Activated T-helper 1 cell treated with anti-CD3 and anti-CD28 coated beads, Interleukin-12 subunit alpha, Interleukin-12 subunit beta, Interleukin-2, Interleukin-4 antibody, amounts not matched to agents 30 ng/mL and 10 ng/mL and 1 ng/mL, durations not matched to agents 14 hours and 24 hours and 36 hours (primary cell): ENCODE measurements at regions not wholly inside any gene's neighbourhood (a gene's known extent, or its start where the extent isn't known, plus 50 kb on each side); places are given as distances from the start of the nearest gene placed in this dataset.

ENCODE experiments used
- DNase-seq: peaks from one replicate; pipeline ENCODE4 v3.0.0; 2021; ENCODE audit warnings: low spot score
- H3K27ac Mint-ChIP-seq: one replicate; pipeline ENCODE4 v1.8.0; 2021; ENCODE audit warnings: mild to moderate bottlenecking, mixed read lengths
- H3K27me3 Mint-ChIP-seq: one replicate; pipeline ENCODE4 v1.8.0; 2022; ENCODE audit warnings: mild to moderate bottlenecking, moderate library complexity, mixed read lengths; ENCODE audit not compliant: insufficient read depth
- H3K36me3 Mint-ChIP-seq: one replicate; pipeline ENCODE4 v1.8.0; 2021; ENCODE audit warnings: low read depth, mixed read lengths
- H3K4me1 Mint-ChIP-seq: one replicate; pipeline ENCODE4 v1.8.0; 2021; ENCODE audit warnings: low read depth, mixed read lengths
- H3K4me3 Mint-ChIP-seq: one replicate; pipeline ENCODE4 v1.8.0; 2021; ENCODE audit warnings: mild to moderate bottlenecking, moderate library complexity, mixed read lengths
- H3K9me3 Mint-ChIP-seq: one replicate; pipeline ENCODE4 v1.8.0; 2021; ENCODE audit warnings: mixed read lengths
- intact Hi-C: fragments of 100-400 bp; cut with micrococcal nuclease; formaldehyde crosslinking; loops from one replicate; pipeline ENCODE4 v1.15.1; 2024

DNA sequence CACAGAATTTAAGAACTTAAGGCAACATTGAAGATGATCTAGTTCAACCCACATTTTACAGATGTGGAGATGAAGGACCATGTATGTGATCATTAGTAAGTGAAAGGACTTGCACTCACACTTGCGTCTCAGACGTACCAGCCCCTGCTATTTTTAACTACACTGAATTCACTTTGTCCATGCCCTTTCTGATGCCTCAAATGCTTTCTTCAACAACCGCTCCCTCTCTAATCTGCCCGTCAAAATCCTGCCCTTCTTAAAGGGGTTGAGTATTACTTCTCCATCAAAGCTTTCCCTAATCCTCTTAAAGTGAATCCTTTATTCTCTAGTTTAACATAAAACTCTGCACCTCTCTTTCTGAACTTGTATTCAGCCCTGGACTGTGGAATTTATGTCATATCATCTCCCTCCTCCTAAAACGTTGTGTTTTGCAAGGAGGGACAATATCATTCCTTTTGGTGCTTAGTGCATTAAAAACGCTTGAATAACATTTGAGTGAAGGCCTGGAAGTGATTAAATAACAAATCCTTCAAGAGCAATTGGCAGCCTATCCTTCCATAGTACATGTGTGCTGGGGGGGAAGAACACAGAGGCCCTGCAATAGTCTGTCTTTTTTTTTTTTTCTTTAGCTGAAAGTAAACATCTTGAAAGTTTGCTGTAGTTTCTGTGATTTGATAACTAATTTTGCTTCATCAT lies 493.3 kb downstream of the LMO7 start:
- H3K36me3 Mint-ChIP-seq = no peaks in the 10 kb centered on the region
- peaks cover 5% of the 10 kb centered on the region for H3K9me3 Mint-ChIP-seq
- H3K4me3 Mint-ChIP-seq = no peak overlapping the region
- H3K27ac Mint-ChIP-seq = no peak overlapping the region
- DNase-seq = no peak
- H3K27me3 Mint-ChIP-seq = no peaks in the 10 kb centered on the region
- intact Hi-C loops = no loop called here
- H3K4me1 Mint-ChIP-seq = no peaks in the 10 kb centered on the region

DNA sequence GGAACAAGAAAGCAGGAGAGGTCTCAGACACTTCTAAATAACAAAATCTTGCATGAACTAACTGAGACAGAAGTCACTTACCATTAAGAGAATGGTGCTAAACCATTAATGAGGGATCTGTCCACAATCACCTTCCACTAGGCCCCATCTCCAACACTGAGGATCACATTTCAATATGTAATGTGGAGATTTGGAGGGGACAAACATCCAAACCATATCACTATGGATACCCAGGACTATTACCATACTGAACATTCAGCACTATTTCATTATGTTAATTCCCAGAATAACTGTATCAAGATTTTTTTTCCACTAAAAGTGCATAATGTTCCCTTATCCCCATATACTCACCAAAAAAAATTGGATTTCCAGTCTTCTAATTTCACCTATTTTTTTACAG lies 491.8 kb downstream of the LMO7 start:
- H3K9me3 Mint-ChIP-seq = peaks cover 18% of the 10 kb centered on the region
- intact Hi-C loops = no loop called here
- no peaks in the 10 kb centered on the region for H3K36me3 Mint-ChIP-seq
- H3K27me3 Mint-ChIP-seq = no peaks in the 10 kb centered on the region
- no peak overlapping the region for H3K4me3 Mint-ChIP-seq
- no peak for DNase-seq
- H3K4me1 Mint-ChIP-seq = no peaks in the 10 kb centered on the region
- H3K27ac Mint-ChIP-seq = no peak overlapping the region

DNA sequence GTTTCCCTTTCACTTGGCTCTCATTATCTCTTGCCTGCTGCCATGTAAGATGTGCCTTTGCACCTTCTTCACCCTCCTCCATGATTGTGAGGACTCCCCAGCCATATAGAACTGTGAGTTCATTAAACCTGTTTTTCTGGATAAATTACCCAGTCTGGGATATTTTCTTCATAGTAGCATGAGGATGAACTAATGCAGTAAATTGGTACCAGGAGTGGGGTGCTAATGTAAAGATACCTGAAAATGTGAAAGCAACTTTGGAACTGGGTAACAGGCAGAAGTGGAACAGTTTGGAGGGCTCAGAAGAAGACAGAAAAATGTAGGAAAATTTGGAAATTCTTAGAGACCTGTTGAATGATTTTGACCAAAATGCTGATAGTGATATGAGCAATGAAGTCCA lies 487.4 kb downstream of the LMO7 start:
- Mint-ChIP-seq H3K9me3 (peaks cover 32% of the 10 kb centered on the region), H3K27ac (no peak overlapping the region), H3K36me3 (no peaks in the 10 kb centered on the region), H3K4me3 (no peak overlapping the region), H3K27me3 (no peaks in the 10 kb centered on the region), H3K4me1 (no peaks in the 10 kb centered on the region)
- no peak for DNase-seq
- intact Hi-C loops = no loop called here

DNA sequence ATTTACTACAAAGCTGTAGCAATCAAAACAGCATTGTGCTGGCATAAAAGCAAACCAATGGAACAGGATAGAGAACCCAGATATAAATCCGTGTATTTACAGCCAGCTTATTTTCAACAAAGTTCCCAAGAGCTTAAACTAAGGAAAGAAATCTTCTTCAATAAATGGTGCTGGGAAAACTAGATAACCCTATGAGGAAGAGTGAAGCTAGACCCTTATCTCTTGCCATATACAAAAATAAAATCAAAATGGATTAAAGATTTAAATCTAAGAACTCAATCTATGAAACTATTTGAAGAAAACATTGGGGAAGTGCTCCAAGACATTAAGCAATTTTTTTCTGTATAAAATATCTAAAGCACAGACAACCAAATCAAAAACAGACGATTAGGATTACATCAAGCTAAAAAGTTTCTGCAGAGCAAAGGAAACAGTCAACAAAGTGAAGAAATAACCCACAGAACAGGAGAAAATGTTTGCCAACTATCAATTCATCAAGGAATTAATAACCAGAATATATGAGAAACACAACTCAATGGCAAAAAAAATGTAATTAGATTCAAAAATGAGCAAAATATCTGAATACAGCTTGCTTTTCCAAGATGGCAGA lies 480.7 kb downstream of the LMO7 start:
- Mint-ChIP-seq H3K9me3 (peaks cover 9% of the 10 kb centered on the region), H3K27me3 (no peaks in the 10 kb centered on the region), H3K27ac (no peak overlapping the region), H3K4me3 (no peak overlapping the region), H3K4me1 (no peaks in the 10 kb centered on the region), H3K36me3 (no peaks in the 10 kb centered on the region)
- intact Hi-C loops = no loop called here
- DNase-seq = no peak

DNA sequence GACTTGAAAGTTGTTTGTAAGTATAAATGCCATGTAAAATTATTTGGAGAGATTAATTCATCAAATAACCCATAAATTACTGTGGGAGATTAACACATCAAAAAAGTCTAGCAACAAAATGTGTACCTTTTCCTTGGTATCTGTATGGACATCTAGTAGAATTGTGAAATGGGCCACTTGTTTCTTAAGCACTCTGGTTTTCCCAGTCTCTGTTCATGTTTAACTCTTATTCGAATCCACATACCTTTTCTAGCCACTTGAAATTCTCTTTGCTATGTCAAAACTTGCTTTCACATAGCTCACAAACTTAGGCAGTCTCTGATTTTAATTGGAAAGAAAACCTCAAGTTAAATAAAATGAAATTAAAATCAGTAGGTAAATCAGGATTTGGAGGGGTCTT lies 470.6 kb downstream of the LMO7 start:
- H3K4me1 Mint-ChIP-seq = no peaks in the 10 kb centered on the region
- H3K4me3 Mint-ChIP-seq = no peak overlapping the region
- no peak overlapping the region for H3K27ac Mint-ChIP-seq
- no peaks in the 10 kb centered on the region for H3K27me3 Mint-ChIP-seq
- H3K9me3 Mint-ChIP-seq = peaks cover 10% of the 10 kb centered on the region
- no peak for DNase-seq
- no peaks in the 10 kb centered on the region for H3K36me3 Mint-ChIP-seq
- intact Hi-C loops = no loop called here

DNA sequence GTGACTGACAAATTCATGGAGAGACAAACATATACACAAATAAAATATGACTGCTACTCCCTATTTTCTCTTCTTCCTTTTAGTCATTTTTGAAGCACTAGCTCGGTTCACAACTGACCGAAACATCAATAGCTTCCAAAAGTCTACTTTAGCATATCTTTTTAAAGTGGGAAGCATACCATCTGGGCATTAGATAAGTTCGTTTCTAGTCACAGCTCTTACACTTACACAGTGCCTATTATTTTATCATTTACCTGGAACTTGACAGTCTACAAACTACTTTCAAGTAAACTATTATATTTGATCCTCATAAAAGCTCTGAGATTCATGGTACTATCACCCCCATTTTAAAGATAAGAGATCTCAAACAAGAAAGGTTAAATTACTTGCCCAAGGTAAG lies 458.5 kb downstream of the LMO7 start:
- Mint-ChIP-seq H3K9me3 (peaks cover 4% of the 10 kb centered on the region), H3K4me3 (no peak overlapping the region), H3K27ac (no peak overlapping the region), H3K4me1 (no peaks in the 10 kb centered on the region), H3K36me3 (no peaks in the 10 kb centered on the region), H3K27me3 (no peaks in the 10 kb centered on the region)
- no peak for DNase-seq
- intact Hi-C loops = no loop called here

DNA sequence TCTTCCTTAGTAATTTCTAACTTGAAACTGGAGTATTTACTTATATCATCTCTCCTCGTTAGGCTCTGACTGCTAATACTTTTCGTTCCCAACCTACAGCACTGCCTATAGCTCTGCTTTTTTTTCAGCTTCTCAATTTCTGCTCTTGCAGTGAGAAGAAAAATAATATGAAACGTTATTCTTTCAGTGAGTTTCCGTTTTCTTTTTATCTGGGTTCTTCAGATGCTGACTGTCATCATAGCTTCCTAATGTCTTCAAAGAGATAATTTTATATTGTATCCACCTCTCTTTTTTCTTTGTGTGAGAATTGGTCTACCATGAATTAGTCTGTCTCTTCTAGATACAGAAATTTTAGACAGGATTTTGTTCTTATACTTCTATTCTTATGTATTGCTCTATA lies 454.9 kb downstream of the LMO7 start:
- Mint-ChIP-seq H3K27me3 (no peaks in the 10 kb centered on the region), H3K9me3 (peaks cover 16% of the 10 kb centered on the region), H3K27ac (no peak overlapping the region), H3K4me3 (no peak overlapping the region), H3K36me3 (no peaks in the 10 kb centered on the region), H3K4me1 (no peaks in the 10 kb centered on the region)
- intact Hi-C loops = no loop called here
- DNase-seq = no peak

DNA sequence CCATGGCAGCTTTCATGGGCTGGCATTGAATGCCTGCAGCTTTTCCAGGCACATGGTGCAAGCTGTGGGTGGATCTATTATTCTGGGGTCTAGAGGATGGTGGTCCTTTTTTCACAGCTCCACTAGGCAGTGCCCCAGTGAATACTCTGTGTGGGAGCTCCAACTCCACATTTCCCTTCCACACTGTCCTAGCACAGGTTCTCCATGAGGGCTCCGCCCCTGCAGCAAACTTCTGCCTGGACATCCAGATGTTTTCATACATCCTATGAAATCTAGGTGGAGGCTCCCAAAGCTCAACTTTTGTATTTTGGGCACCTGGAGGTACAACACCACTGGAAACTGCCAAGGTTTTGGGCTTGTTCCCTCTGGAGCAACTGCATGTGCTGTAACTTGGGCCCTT lies 450.6 kb downstream of the LMO7 start:
- Mint-ChIP-seq H3K9me3 (peaks cover 22% of the 10 kb centered on the region), H3K4me1 (no peaks in the 10 kb centered on the region), H3K36me3 (no peaks in the 10 kb centered on the region), H3K4me3 (no peak overlapping the region), H3K27me3 (no peaks in the 10 kb centered on the region), H3K27ac (no peak overlapping the region)
- intact Hi-C loops = no loop called here
- no peak for DNase-seq

DNA sequence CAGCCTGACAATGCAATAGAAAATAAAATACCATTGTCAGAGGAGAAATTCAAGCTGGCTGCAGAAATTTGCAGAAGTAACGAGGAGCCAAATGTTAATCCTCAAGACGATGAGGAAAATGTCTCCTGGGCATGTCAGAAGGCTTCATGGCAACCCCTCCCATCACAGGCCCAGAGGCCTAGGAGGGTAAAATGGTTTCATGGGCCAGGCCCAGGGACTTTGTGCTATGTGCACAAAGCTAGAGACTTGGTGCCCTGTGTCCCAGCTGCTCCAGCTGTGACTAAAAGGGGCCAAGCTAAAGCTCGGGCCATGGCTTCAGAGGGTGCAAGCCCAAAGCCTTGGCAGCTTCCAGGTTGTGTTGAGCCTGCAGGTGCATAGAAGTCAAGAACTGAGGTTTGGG lies 431.7 kb downstream of the LMO7 start:
- intact Hi-C loops = no loop called here
- H3K9me3 Mint-ChIP-seq = peaks cover 17% of the 10 kb centered on the region
- no peak overlapping the region for H3K27ac Mint-ChIP-seq
- no peaks in the 10 kb centered on the region for H3K27me3 Mint-ChIP-seq
- no peaks in the 10 kb centered on the region for H3K36me3 Mint-ChIP-seq
- no peak for DNase-seq
- no peaks in the 10 kb centered on the region for H3K4me1 Mint-ChIP-seq
- H3K4me3 Mint-ChIP-seq = no peak overlapping the region

DNA sequence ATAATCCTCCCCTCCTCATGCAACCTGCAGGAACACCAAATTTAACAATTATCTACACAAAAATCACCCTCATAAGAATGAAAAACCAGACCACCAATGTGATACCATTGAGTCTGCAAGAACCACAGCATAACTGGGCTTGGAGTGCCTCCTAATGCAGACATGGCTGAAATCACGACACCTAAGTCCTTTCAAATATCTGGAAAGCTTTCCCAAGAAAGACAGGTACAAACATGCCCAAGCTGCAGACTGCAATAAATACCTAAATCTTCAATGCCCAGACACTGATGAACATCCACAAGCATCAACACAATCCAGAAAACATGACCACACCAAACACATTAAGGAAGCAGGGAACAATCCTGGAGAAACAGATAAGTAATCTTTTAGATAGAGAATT lies 417.1 kb downstream of the LMO7 start:
- no peak overlapping the region for H3K27ac Mint-ChIP-seq
- H3K9me3 Mint-ChIP-seq = no peaks in the 10 kb centered on the region
- intact Hi-C loops = no loop called here
- no peak for DNase-seq
- no peak overlapping the region for H3K4me3 Mint-ChIP-seq
- no peaks in the 10 kb centered on the region for H3K4me1 Mint-ChIP-seq
- no peaks in the 10 kb centered on the region for H3K36me3 Mint-ChIP-seq
- no peaks in the 10 kb centered on the region for H3K27me3 Mint-ChIP-seq

DNA sequence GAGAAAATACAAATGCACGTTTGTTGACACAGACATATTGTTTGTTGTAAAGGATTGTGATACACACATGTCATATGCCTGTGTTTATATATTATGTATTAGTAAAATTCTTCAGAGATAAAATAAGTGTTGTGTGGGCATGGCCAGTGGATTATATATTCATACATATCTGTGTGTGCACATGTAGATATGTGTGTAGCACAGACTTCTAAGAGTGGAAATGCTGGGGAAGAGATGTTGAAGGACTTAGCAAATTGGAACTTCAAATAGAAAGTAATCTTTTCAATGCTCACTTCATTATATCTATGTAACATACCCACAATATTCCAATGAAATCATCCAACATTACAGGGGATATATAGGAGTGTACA lies 413.2 kb downstream of the LMO7 start:
- Mint-ChIP-seq H3K36me3 (no peaks in the 10 kb centered on the region), H3K27ac (no peak overlapping the region), H3K4me1 (no peaks in the 10 kb centered on the region), H3K9me3 (no peaks in the 10 kb centered on the region), H3K4me3 (no peak overlapping the region), H3K27me3 (no peaks in the 10 kb centered on the region)
- no peak for DNase-seq
- intact Hi-C loops = no loop called here

DNA sequence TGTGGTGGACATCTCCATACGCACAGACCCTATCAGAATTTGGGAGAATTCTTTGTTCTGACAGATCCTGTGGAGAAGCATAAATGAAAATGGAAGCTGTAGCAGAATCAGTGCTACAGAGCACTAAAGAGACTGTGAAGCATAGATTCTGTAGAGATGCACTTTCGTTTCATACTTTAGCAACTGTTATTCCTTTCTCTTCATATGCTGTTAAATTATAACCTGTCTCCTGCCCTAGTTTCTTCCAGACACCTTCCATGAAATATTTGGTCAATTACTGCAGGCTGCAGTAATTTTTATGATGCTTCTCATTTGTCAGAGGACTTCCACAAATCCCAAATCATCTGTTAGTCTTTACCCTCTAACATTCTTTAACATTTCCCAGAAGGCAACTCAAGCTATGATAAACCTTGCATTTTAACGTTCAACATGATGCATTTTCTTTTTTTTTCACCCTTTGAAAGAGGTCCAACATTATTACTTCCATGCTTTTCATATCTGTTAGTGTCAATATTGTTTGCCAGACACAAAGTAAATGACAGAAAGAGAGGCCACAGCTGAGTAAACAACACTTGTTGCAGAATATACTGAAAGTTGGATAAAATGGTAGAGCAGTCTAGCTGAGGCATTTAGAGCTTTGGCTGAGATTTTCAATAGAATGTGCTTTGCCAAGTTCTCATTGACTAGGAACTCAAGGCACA lies 412.7 kb downstream of the LMO7 start:
- no peaks in the 10 kb centered on the region for H3K9me3 Mint-ChIP-seq
- H3K36me3 Mint-ChIP-seq = no peaks in the 10 kb centered on the region
- DNase-seq = no peak
- H3K27ac Mint-ChIP-seq = no peak overlapping the region
- intact Hi-C loops = no loop called here
- H3K4me1 Mint-ChIP-seq = no peaks in the 10 kb centered on the region
- no peaks in the 10 kb centered on the region for H3K27me3 Mint-ChIP-seq
- no peak overlapping the region for H3K4me3 Mint-ChIP-seq

DNA sequence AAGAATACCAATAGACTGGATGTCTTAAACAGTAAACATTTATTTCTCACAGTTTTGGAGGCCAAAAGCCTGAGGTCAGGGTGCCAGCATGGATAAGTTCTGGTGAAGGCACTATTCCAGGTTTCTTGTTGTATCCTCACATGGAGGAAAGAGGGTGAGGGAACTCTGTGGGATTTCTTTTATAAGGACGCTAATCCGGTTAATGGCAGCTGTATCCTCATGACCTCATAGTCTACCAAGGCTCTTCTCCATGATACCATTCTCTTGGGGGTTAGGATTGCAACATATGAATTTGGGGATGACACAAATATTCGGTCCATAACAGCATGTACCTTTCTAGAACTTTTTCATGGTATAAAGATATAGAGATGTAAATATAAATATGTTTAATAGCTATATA lies 412.0 kb downstream of the LMO7 start:
- no peak overlapping the region for H3K27ac Mint-ChIP-seq
- H3K4me3 Mint-ChIP-seq = no peak overlapping the region
- no peaks in the 10 kb centered on the region for H3K9me3 Mint-ChIP-seq
- H3K36me3 Mint-ChIP-seq = no peaks in the 10 kb centered on the region
- DNase-seq = no peak
- no peaks in the 10 kb centered on the region for H3K27me3 Mint-ChIP-seq
- H3K4me1 Mint-ChIP-seq = no peaks in the 10 kb centered on the region
- intact Hi-C loops = no loop called here
